Activated CD8-positive, alpha-beta T cell treated with anti-CD3 and anti-CD28 coated beads for 36 hours (primary cell): ENCODE measurements at regions not wholly inside any gene's neighbourhood (a gene's known extent, or its start where the extent isn't known, plus 50 kb on each side); places are given as distances from the start of the nearest gene placed in this dataset.

ENCODE experiments used
- ATAC-seq: fragments of 200-7000 bp; cut with Tn5 transposase; one replicate; pipeline ENCODE4 v1.10.0; 2021; ENCODE audit warnings: mild to moderate bottlenecking, moderate library complexity
- CTCF ChIA-PET: fragments of 350-600 bp; sonication (Branson Sonifier 250); formaldehyde crosslinking; loops from one replicate; lab custom pipeline; 2021; ENCODE audit warnings: antibody characterized with exemption; lab: Charles Lee
- POLR2A ChIA-PET: fragments of 350-600 bp; sonication (Branson Sonifier 250); formaldehyde crosslinking; loops from one replicate; lab custom pipeline; 2021; ENCODE audit warnings: antibody characterized with exemption; lab: Charles Lee
- DNase-seq: peaks from one replicate; pipeline ENCODE4 v3.0.0-alpha.2; 2020
- H3K27ac Mint-ChIP-seq: one replicate; pipeline ENCODE4 v1.8.0; 2021; ENCODE audit warnings: mild to moderate bottlenecking, mixed read lengths
- H3K27me3 Mint-ChIP-seq: one replicate; pipeline ENCODE4 v1.8.0; 2021; ENCODE audit warnings: mixed read lengths
- H3K36me3 Mint-ChIP-seq: one replicate; pipeline ENCODE4 v1.8.0; 2021; ENCODE audit warnings: low read depth, mixed read lengths
- H3K4me1 Mint-ChIP-seq: one replicate; pipeline ENCODE4 v1.8.0; 2021; ENCODE audit warnings: low read depth, mixed read lengths
- H3K4me3 Mint-ChIP-seq: one replicate; pipeline ENCODE4 v1.8.0; 2021; ENCODE audit warnings: mild to moderate bottlenecking, moderate library complexity, mixed read lengths
- H3K9me3 Mint-ChIP-seq: one replicate; pipeline ENCODE4 v1.8.0; 2021; ENCODE audit warnings: mixed read lengths
- CTCF ChIP-seq: fragments of 200-600 bp; IDR thresholded peaks from one replicate; pipeline ENCODE4 v1.8.0; 2022; ENCODE audit warnings: antibody characterized with exemption, mild to moderate bottlenecking
- intact Hi-C: fragments of 100-400 bp; cut with micrococcal nuclease; formaldehyde crosslinking; loops from one replicate; pipeline ENCODE4 v1.10.0; 2022

GRCh38 chr3:177571271-177571943, 374.1 kb upstream of the TBL1XR1 start:
- H3K27me3 Mint-ChIP-seq, result no peaks in the 10 kb centered on the region
- intact Hi-C loops, result no loop called here

GRCh38 chr3:177571944-177572315, 374.6 kb upstream of the TBL1XR1 start:
- no peak overlapping the region for H3K4me3 Mint-ChIP-seq
- no peak for TF ChIP-seq CTCF
- no peaks in the 10 kb centered on the region for H3K9me3 Mint-ChIP-seq
- ATAC-seq (no peak), DNase-seq (no peak)
- H3K27ac Mint-ChIP-seq, result no peak overlapping the region
- POLR2A ChIA-PET, result no interaction called here
- H3K27me3 Mint-ChIP-seq, result no peaks in the 10 kb centered on the region
- no peaks in the 10 kb centered on the region for H3K36me3 Mint-ChIP-seq
- CTCF ChIA-PET, result no interaction called here
- H3K4me1 Mint-ChIP-seq, result no peaks in the 10 kb centered on the region
- intact Hi-C loops, result no loop called here

More at GRCh38 chr3:177571271-177571943, 374.1 kb upstream of the TBL1XR1 start:
- POLR2A ChIA-PET, result no interaction called here
- no peaks in the 10 kb centered on the region for H3K4me1 Mint-ChIP-seq
- no peak overlapping the region for H3K4me3 Mint-ChIP-seq
- DNase-seq, result no peak
- H3K36me3 Mint-ChIP-seq, result no peaks in the 10 kb centered on the region
- CTCF ChIA-PET, result no interaction called here
- no peaks in the 10 kb centered on the region for H3K9me3 Mint-ChIP-seq
- H3K27ac Mint-ChIP-seq, result no peak overlapping the region
- ATAC-seq, result no peak
- TF ChIP-seq CTCF, result no peak

- no peak for TF ChIP-seq CTCF
- Mint-ChIP-seq H3K27ac (no peak overlapping the region), H3K27me3 (no peaks in the 10 kb centered on the region), H3K9me3 (no peaks in the 10 kb centered on the region), H3K4me1 (no peaks in the 10 kb centered on the region), H3K36me3 (no peaks in the 10 kb centered on the region), H3K4me3 (no peak overlapping the region)
- DNase-seq (no peak), ATAC-seq (no peak)
- ChIA-PET CTCF (interaction anchor here (1.8 kb wide), 1 partner anchor 11 kb away, joined by 4 read pairs; no protein-coding TSS in a partner anchor), POLR2A (no interaction called here)
- intact Hi-C loops, result no loop called here
Observed at GRCh38 chr3:177574222-177574856, 377.1 kb upstream of the TBL1XR1 start.

GRCh38 chr3:177576746-177577145, 379.5 kb upstream of the TBL1XR1 start:
- Mint-ChIP-seq H3K4me1 (no peaks in the 10 kb centered on the region), H3K36me3 (no peaks in the 10 kb centered on the region), H3K27me3 (no peaks in the 10 kb centered on the region), H3K27ac (no peak overlapping the region), H3K4me3 (no peak overlapping the region), H3K9me3 (no peaks in the 10 kb centered on the region)
- no peak for ATAC-seq
- CTCF ChIA-PET, result no interaction called here
- no peak for DNase-seq
- POLR2A ChIA-PET, result no interaction called here
- intact Hi-C loops, result no loop called here
- no peak for TF ChIP-seq CTCF

- no peak overlapping the region for H3K27ac Mint-ChIP-seq
- no peak for ATAC-seq
- H3K4me1 Mint-ChIP-seq, result no peaks in the 10 kb centered on the region
- peaks cover 3% of the 10 kb centered on the region for H3K9me3 Mint-ChIP-seq
- DNase-seq, result no peak
- POLR2A ChIA-PET, result no interaction called here
- CTCF ChIA-PET, result no interaction called here
- no peaks in the 10 kb centered on the region for H3K27me3 Mint-ChIP-seq
- no peaks in the 10 kb centered on the region for H3K36me3 Mint-ChIP-seq
- no peak overlapping the region for H3K4me3 Mint-ChIP-seq
- TF ChIP-seq CTCF, result no peak
- intact Hi-C loops, result no loop called here
Observed at GRCh38 chr3:177578488-177578887, 381.2 kb upstream of the TBL1XR1 start.
